NCI-H187 (cell line): ENCODE measurements at regions not wholly inside any gene's neighbourhood (a gene's known extent, or its start where the extent isn't known, plus 50 kb on each side); places are given as distances from the start of the nearest gene placed in this dataset.
"Not testable (repeated sequence)": the region's sequence is repeated elsewhere in the genome, so short reads cannot be mapped to it uniquely, and the experiment has no call there.

Source experiments
- DNase-seq, 2 experiments: peaks; one replicate each; lab custom pipeline; 2025; lab: John Stamatoyannopoulos, UW

GRCh38 chr1:146411923-146412322 is 183.1 kb upstream of the NOTCH2NLA start:
- DNase-seq: not testable (repeated sequence)

GRCh38 chr1:146409817-146410441 is 181.1 kb upstream of the NOTCH2NLA start:
- not testable (repeated sequence) for DNase-seq

- not testable (repeated sequence) for DNase-seq
Observed at GRCh38 chr1:146409116-146409801, 180.4 kb upstream of the NOTCH2NLA start.

- not testable (repeated sequence) for DNase-seq
Observed at GRCh38 chr1:146401281-146401825, 172.5 kb upstream of the NOTCH2NLA start.

GRCh38 chr1:146400173-146401121 is 171.6 kb upstream of the NOTCH2NLA start:
- DNase-seq: not testable (repeated sequence)

GRCh38 chr1:146399225-146399624 is 170.4 kb upstream of the NOTCH2NLA start:
- DNase-seq: not testable (repeated sequence)

GRCh38 chr1:146396801-146397200 is 168.0 kb upstream of the NOTCH2NLA start:
- not testable (repeated sequence) for DNase-seq

GRCh38 chr1:146396242-146396641 is 167.4 kb upstream of the NOTCH2NLA start:
- not testable (repeated sequence) for DNase-seq

- not testable (repeated sequence) for DNase-seq
Observed at GRCh38 chr1:146393796-146394195, 165.0 kb upstream of the NOTCH2NLA start.

GRCh38 chr1:146393154-146393553 is 164.3 kb upstream of the NOTCH2NLA start:
- DNase-seq: not testable (repeated sequence)

GRCh38 chr1:146389178-146389577 is 160.4 kb upstream of the NOTCH2NLA start:
- not testable (repeated sequence) for DNase-seq

GRCh38 chr1:146387750-146388469 is 159.1 kb upstream of the NOTCH2NLA start:
- not testable (repeated sequence) for DNase-seq

GRCh38 chr1:146386851-146387749 is 158.3 kb upstream of the NOTCH2NLA start:
- peak; percentile 77 to 81 for DNase-seq

GRCh38 chr1:146381196-146381595 is 152.4 kb upstream of the NOTCH2NLA start:
- not testable (repeated sequence) for DNase-seq

GRCh38 chr1:146376708-146377496 is 148.1 kb upstream of the NOTCH2NLA start:
- peak; percentile 83 to 87 for DNase-seq

- peak; percentile 62 to 70 for DNase-seq
Observed at GRCh38 chr1:146376309-146376707, 147.5 kb upstream of the NOTCH2NLA start.

- DNase-seq: not testable (repeated sequence)
Observed at GRCh38 chr1:146375108-146375507, 146.3 kb upstream of the NOTCH2NLA start.

GRCh38 chr1:146369940-146370339 is 141.1 kb upstream of the NOTCH2NLA start:
- peak in 1 of 2 experiments; percentile 56 for DNase-seq

GRCh38 chr1:146355373-146355772 is 126.6 kb upstream of the NOTCH2NLA start:
- not testable (repeated sequence) for DNase-seq
